Loucy (cell line): ENCODE measurements at regions not wholly inside any gene's neighbourhood (a gene's known extent, or its start where the extent isn't known, plus 50 kb on each side); places are given as distances from the start of the nearest gene placed in this dataset.

Experiments
- CTCF ChIP-seq: fragments of 200-600 bp; sonication (generic); conservative IDR thresholded peaks from 2 replicates; pipeline ENCODE4 v1.5.1; 2014; ENCODE audit warnings: mild to moderate bottlenecking, antibody characterized with exemption, low read length
- EZH2phosphoT487 ChIP-seq: fragments of 200-600 bp; IDR thresholded peaks from 2 replicates; pipeline ENCODE4 v1.6.1; 2018; ENCODE audit warnings: antibody characterized with exemption, mild to moderate bottlenecking, moderate library complexity, borderline replicate concordance

GRCh38 chr11:42812960-42813359, 498.8 kb upstream of the API5 start:
- TF ChIP-seq CTCF (no peak), EZH2phosphoT487 (no peak)
